Right lobe of liver (tissue), 6 donors: ENCODE measurements at regions not wholly inside any gene's neighbourhood (a gene's known extent, or its start where the extent isn't known, plus 50 kb on each side); places are given as distances from the start of the nearest gene placed in this dataset.

Experiments
- ATAC-seq, 4 donors: fragments of 200-7000 bp; cut with Tn5 transposase; one replicate each; pipeline ENCODE4 v1.9.1; 2020; ENCODE audit warnings: mild to moderate bottlenecking in 4 of 4, moderate library complexity in 4 of 4
- DNase-seq, 3 donors: peaks; one replicate each; pipeline ENCODE4 v3.0.0-alpha.2; 2020
- H3K27ac ChIP-seq, 3 donors: fragments of 200-600 bp; one replicate each; pipeline ENCODE4 v1.8.0; 2022
- H3K27me3 ChIP-seq, 2 donors: fragments of 200-600 bp; one replicate each; pipeline ENCODE4 v1.8.0; 2022
- H3K36me3 ChIP-seq, 4 donors: fragments of 200-600 bp; sonication (generic) in 1 of 4; one replicate each; pipeline versions ENCODE4 v1.5.1 to v1.8.0; 2017 to 2022; ENCODE audit warnings: control low read depth in 1 of 4
- H3K4me1 ChIP-seq, 4 donors: fragments of 200-600 bp; sonication (generic) in 1 of 4; one replicate each; pipeline versions ENCODE4 v1.5.1 to v1.8.0; 2017 to 2022; ENCODE audit warnings: control low read depth in 1 of 4
- H3K4me3 ChIP-seq, 3 donors: fragments of 200-600 bp; one replicate each; pipeline ENCODE4 v1.8.0; 2022
- H3K9me3 ChIP-seq, 4 donors: fragments of 200-600 bp; sonication (generic) in 1 of 4; one replicate each; pipeline versions ENCODE4 v1.5.1 to v1.8.0; 2017 to 2022; ENCODE audit warnings: control low read depth in 1 of 4
- POLR2A ChIP-seq: fragments of 450-650 bp; IDR thresholded peaks from one replicate; pipeline ENCODE4 v1.6.1; 2017; ENCODE audit warnings: antibody characterized with exemption, mild to moderate bottlenecking
- WGBS: methylation state at CpG from one replicate; pipeline ENCODE4 v1.1.6; 2018; ENCODE audit warnings: low coverage, low lambda C conversion rate; ENCODE audit not compliant: insufficient coverage; ENCODE audit errors: missing lambda C conversion rate; 5-methylcytosine and 5-hydroxymethylcytosine counted together
- intact Hi-C, 2 donors: fragments of 100-400 bp; cut with DNase I; formaldehyde crosslinking; loops; one replicate each; pipeline versions ENCODE4 v1.11.2 to v1.14.1; 2022
- TF ChIP-seq, protein P1 (sequence below), 4 donors: fragments of 200-600 bp in 3 of 4; fragments of 450-650 bp in 1 of 4; IDR thresholded peaks; one replicate each; pipeline versions ENCODE4 v1.5.1 to v1.8.0; 2016 to 2022; ENCODE audit warnings: antibody characterized with exemption in 4 of 4, mild to moderate bottlenecking in 2 of 4
- donor health status: DM: no; HTN: yes; CAD: no.
- donor health status: DM: no; HTN: no; CAD: no.
- donor health status: DM: no; HTN: no; CAD: no.
- donor health status: DM: no; HTN: yes; CAD: no.
- donor health status: DM: no; HTN: yes; CAD: no.

DNA sequence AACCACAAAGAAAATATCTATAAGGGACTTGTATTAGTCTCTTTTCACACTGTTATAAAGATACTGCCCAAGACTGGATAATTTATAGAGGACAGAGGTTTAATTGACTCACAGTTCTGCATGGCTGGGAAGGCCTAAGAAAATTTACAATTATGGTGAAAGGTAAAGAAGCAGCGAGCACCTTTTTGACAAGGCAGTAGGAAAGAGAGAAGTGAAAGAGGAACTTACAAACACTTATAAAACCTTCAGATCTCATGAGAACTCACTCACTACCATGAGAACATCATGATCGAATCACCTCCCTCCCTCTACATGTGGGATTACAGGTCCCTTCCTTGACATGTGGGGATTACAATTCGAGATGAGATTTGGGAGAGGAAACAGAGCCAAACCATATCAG lies 856.0 kb downstream of the TRAM1L1 start:
- DNase-seq (no peak), ATAC-seq (no peak)
- Histone ChIP-seq H3K27me3 (no peaks in the 10 kb centered on the region), H3K4me1 (no peaks in the 10 kb centered on the region), H3K27ac (no peak overlapping the region), H3K9me3 (no peaks in the 10 kb centered on the region), H3K36me3 (no peaks in the 10 kb centered on the region), H3K4me3 (no peak overlapping the region)
- TF ChIP-seq, protein P1, sequence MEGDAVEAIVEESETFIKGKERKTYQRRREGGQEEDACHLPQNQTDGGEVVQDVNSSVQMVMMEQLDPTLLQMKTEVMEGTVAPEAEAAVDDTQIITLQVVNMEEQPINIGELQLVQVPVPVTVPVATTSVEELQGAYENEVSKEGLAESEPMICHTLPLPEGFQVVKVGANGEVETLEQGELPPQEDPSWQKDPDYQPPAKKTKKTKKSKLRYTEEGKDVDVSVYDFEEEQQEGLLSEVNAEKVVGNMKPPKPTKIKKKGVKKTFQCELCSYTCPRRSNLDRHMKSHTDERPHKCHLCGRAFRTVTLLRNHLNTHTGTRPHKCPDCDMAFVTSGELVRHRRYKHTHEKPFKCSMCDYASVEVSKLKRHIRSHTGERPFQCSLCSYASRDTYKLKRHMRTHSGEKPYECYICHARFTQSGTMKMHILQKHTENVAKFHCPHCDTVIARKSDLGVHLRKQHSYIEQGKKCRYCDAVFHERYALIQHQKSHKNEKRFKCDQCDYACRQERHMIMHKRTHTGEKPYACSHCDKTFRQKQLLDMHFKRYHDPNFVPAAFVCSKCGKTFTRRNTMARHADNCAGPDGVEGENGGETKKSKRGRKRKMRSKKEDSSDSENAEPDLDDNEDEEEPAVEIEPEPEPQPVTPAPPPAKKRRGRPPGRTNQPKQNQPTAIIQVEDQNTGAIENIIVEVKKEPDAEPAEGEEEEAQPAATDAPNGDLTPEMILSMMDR (IDR thresholded peaks at IDR 0.05): no peak
- no peak for TF ChIP-seq POLR2A
- 33% methylated on average over 2 of the region's 3 CpGs for WGBS
- intact Hi-C loops: no loop called here

DNA sequence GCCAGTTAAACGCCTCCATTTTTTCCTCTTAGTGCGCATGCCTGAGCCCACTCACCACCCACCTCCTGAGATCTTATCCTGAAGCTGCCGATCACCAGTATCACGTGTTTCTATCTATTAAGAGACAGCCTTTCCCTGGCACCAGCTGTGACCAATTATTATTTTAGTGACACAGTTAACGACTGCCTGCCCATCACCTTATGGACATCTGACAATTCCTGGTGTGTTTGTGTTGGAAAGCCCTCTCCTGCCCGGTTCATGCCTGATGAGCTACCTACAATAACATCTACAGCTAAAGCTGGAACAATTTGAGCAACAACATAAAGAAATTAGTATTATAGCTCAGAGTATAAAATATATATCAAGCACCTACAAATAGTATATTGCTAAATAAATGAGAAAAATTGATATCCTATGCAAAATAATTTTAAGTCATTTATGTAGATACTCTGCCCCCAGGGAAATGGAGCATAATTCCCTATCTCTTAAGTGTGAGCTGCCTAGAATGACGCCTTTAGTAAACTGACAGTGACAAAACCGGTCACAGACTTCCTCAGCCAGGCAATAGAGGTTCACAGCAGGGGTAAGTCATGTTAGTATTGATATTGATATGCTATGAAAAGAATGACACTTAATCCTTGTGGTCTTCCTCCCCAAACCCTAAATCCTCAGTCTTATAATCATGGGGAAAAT lies 862.2 kb downstream of the TRAM1L1 start:
- intact Hi-C loops: no loop called here
- H3K9me3 ChIP-seq: no peaks in the 10 kb centered on the region
- no peak overlapping the region for H3K27ac ChIP-seq
- H3K27me3 ChIP-seq: no peaks in the 10 kb centered on the region
- ATAC-seq (no peak), DNase-seq (no peak)
- no peak overlapping the region for H3K4me3 ChIP-seq
- no peak for TF ChIP-seq POLR2A
- TF ChIP-seq, protein P1 (IDR thresholded peaks at IDR 0.05): no peak
- WGBS: 42% methylated on average over 7 of the region's 8 CpGs
- no peaks in the 10 kb centered on the region for H3K4me1 ChIP-seq
- no peaks in the 10 kb centered on the region for H3K36me3 ChIP-seq

DNA sequence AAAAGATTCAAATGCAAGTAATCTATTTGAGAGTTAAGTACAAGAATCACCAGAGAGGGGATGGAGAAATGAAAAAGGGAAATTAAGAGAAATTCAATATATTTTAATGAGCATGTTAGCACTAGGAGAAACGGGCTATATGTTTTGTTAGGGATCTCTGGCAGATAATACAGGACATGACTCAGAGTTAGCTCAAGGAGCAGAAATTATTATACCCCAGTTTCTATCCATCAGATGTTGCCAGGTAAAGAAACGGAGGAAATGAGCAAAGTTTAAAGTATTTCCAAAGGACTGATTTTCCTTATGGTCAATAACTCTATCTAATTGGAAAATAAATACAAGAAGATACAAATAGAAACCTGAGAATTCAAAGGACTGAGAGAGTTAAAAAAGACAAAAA lies 867.6 kb downstream of the TRAM1L1 start:
- DNase-seq (no peak), ATAC-seq (no peak)
- WGBS: 43% methylated on average over 2 of the region's 2 CpGs
- TF ChIP-seq, protein P1 (IDR thresholded peaks at IDR 0.05): no peak
- TF ChIP-seq POLR2A: no peak
- Histone ChIP-seq H3K4me3 (no peak overlapping the region), H3K27me3 (no peaks in the 10 kb centered on the region), H3K27ac (no peak overlapping the region), H3K36me3 (no peaks in the 10 kb centered on the region), H3K9me3 (no peaks in the 10 kb centered on the region), H3K4me1 (no peaks in the 10 kb centered on the region)
- intact Hi-C loops: no loop called here

DNA sequence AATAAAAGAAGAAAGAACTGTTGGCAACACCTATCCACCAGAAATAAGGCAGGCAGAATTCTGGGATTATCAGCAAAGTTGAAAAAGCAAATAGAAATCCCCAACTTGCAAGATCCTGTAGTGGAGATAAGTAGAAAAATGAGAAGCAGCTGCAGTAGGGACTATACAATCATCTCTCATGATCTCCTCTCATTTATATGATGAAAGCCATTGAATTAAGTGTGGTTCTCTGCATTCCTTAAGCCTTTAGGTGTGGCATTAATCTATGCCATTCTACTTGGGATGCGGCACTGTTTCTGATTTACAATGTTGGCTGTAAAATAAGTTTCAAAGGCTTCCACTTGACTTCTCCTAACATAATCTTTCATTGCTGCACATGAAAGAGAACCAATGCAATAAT lies 869.8 kb downstream of the TRAM1L1 start:
- DNase-seq: no peak
- TF ChIP-seq POLR2A: no peak
- TF ChIP-seq, protein P1 (IDR thresholded peaks at IDR 0.05): no peak
- no peaks in the 10 kb centered on the region for H3K27me3 ChIP-seq
- 91% methylated on average over 1 of the region's 1 CpG for WGBS
- ATAC-seq: no peak
- no peaks in the 10 kb centered on the region for H3K4me1 ChIP-seq
- no peak overlapping the region for H3K27ac ChIP-seq
- intact Hi-C loops: no loop called here
- H3K9me3 ChIP-seq: no peaks in the 10 kb centered on the region
- no peaks in the 10 kb centered on the region for H3K36me3 ChIP-seq
- H3K4me3 ChIP-seq: no peak overlapping the region

DNA sequence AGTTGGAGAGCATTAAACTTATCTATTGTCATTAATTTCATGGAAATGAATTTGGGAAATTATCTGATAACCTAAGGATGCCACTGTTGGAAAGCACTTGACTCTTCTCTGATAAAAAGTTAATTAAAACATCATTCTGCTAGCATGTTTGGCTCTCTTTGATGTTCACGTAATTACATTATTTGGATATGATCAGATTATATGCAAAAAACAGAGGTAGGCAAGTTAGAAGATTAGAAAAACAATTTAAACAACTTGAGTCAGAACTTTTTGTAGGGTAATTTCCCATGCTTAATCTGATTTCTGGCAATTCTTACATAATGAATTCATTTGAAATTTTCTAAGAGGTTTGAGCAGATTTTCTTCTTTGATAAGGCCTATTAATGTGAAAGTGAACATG lies 882.9 kb downstream of the TRAM1L1 start:
- H3K36me3 ChIP-seq: no peaks in the 10 kb centered on the region
- no peaks in the 10 kb centered on the region for H3K27me3 ChIP-seq
- intact Hi-C loops: no loop called here
- no peaks in the 10 kb centered on the region for H3K9me3 ChIP-seq
- H3K27ac ChIP-seq: no peak overlapping the region
- DNase-seq: no peak
- no peak for TF ChIP-seq POLR2A
- TF ChIP-seq, protein P1 (IDR thresholded peaks at IDR 0.05): no peak
- WGBS: 40% methylated on average over 1 of the region's 1 CpG
- no peaks in the 10 kb centered on the region for H3K4me1 ChIP-seq
- H3K4me3 ChIP-seq: no peak overlapping the region
- no peak for ATAC-seq
